Panc1 (cell line): ENCODE measurements at regions not wholly inside any gene's neighbourhood (a gene's known extent, or its start where the extent isn't known, plus 50 kb on each side); places are given as distances from the start of the nearest gene placed in this dataset.

Experiments
- ATAC-seq: fragments of 200-7000 bp; cut with Tn5 transposase; 2 replicates; pipeline ENCODE4 v1.9.1; 2020; ENCODE audit warnings: mild to moderate bottlenecking, moderate library complexity
- BruUV-seq: library from RNA; stranded (reverse); fragments of 400-500 nt; replicated peaks from 2 replicates; lab custom pipeline; 2021; lab: Mats Ljungman, UMichigan
- CTCF ChIA-PET: fragments of 300-600 bp; sonication (Branson Sonifier 250); formaldehyde crosslinking; loops from one replicate; lab custom pipeline; 2022; ENCODE audit warnings: antibody characterized with exemption; lab: Charles Lee
- POLR2A ChIA-PET: fragments of 300-600 bp; sonication (Branson Sonifier 250); formaldehyde crosslinking; loops from one replicate; lab custom pipeline; 2022; ENCODE audit warnings: antibody characterized with exemption; lab: Charles Lee
- DNase-seq: peaks from one replicate; pipeline ENCODE4 v3.0.0-alpha.2; 2010; ENCODE audit warnings: low read depth, low spot score
- H3K27ac ChIP-seq: 2 replicates; pipeline ENCODE4 v1.5.1; 2011; ENCODE audit warnings: mild to moderate bottlenecking, low read length, inconsistent platforms
- H3K27me3 ChIP-seq: fragments of 200-500 bp; sonication (Bioruptor generic); 2 replicates; pipeline ENCODE4 v1.6.0; 2014; ENCODE audit warnings: low read length, inconsistent platforms; ENCODE audit not compliant: control insufficient read depth, insufficient read depth
- H3K36me3 ChIP-seq: fragments of 200-500 bp; sonication (Bioruptor generic); 2 replicates; pipeline ENCODE4 v1.5.1; 2014; ENCODE audit warnings: inconsistent platforms, mild to moderate bottlenecking, low read length, moderate library complexity; ENCODE audit not compliant: control insufficient read depth, insufficient read depth
- H3K4me1 ChIP-seq: 2 replicates; pipeline ENCODE4 v1.5.1; 2011; ENCODE audit warnings: inconsistent platforms, mild to moderate bottlenecking, low read length, moderate library complexity; ENCODE audit not compliant: control insufficient read depth, insufficient read depth
- H3K4me3 ChIP-seq, 2 experiments: 2 replicates each; pipeline ENCODE4 v1.5.1; 2011 to 2012; ENCODE audit warnings: low read depth in 2 of 2, low read length in 2 of 2, mild to moderate bottlenecking in 2 of 2, inconsistent platforms in 1 of 2, moderate library complexity in 1 of 2
- H3K9me3 ChIP-seq: fragments of 200-500 bp; sonication (Bioruptor generic); 2 replicates; pipeline ENCODE4 v1.5.1; 2014; ENCODE audit warnings: low read depth, mild to moderate bottlenecking, inconsistent platforms, low read length, moderate library complexity; ENCODE audit not compliant: control insufficient read depth, insufficient read depth
- POLR2AphosphoS5 ChIP-seq: IDR thresholded peaks from 2 replicates; pipeline ENCODE4 v1.6.1; 2012; ENCODE audit warnings: mild to moderate bottlenecking, low read depth, low read length, moderate library complexity
- SIN3A ChIP-seq: IDR thresholded peaks from 2 replicates; pipeline ENCODE4 v1.6.1; 2012; ENCODE audit warnings: low read depth, mild to moderate bottlenecking, low read length, moderate library complexity, borderline replicate concordance; ENCODE audit not compliant: insufficient read depth
- TCF7L2 ChIP-seq: IDR thresholded peaks from 2 replicates; pipeline ENCODE4 v1.6.1; 2011; ENCODE audit warnings: mild to moderate bottlenecking, low read depth, low read length, inconsistent platforms
- in situ Hi-C: cut with HindIII; loops from 2 replicates; pipeline ENCODE4 v1.10.0; 2016; ENCODE audit warnings: low sequenced_read_pairs, low pct_unique_long_range_greater_than_20kb
- intact Hi-C: fragments of 100-400 bp; cut with micrococcal nuclease; formaldehyde crosslinking; loops from one replicate; pipeline ENCODE4 v1.10.0; 2022; ENCODE audit not compliant: unreplicated experiment
- TF ChIP-seq, protein P1 (sequence below), 2 experiments: IDR thresholded peaks; 2 replicates each; pipeline ENCODE4 v1.6.1; 2011 to 2012; ENCODE audit warnings: low read depth in 2 of 2, control low read depth in 1 of 2, low read length in 1 of 2, mild to moderate bottlenecking in 1 of 2, moderate library complexity in 1 of 2; ENCODE audit not compliant: insufficient read depth in 1 of 2
- TF ChIP-seq, protein P2 (sequence below): fragments of 450-650 bp; IDR thresholded peaks from 2 replicates; pipeline ENCODE4 v1.5.1; 2017; ENCODE audit warnings: mild to moderate bottlenecking

DNA sequence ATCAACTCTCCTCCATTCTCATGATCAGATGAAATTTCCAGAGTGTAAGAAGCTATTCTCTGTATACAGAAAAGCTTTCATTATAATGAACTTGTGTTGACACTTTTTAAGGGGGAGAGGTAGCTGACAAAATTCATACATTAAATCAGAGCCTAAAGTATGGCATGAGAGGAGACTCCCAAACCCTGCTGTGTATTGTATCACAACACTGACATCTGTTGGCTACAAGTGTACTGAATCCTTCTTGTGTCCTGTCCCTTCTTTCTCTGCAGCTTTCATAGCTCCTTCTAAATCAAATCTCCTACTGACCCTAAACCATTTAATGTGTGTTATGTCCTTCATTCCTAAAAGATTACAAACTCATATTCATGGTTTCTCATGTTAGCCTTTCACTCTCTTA lies 70.9 kb downstream of the GCC1 start:
- Histone ChIP-seq H3K27me3 (peaks cover 15% of the 10 kb centered on the region), H3K9me3 (no peaks in the 10 kb centered on the region), H3K27ac (no peak overlapping the region), H3K4me3 (no peak overlapping the region), H3K4me1 (no peaks in the 10 kb centered on the region), H3K36me3 (no peaks in the 10 kb centered on the region)
- BruUV-seq = no TSS peak
- ATAC-seq (peak; percentile 92), DNase-seq (peak; percentile 41)
- in situ Hi-C loops (no loop called here), intact Hi-C loops (loop anchor here (5.0 to 10.0 kb wide), 3 partner anchors 170 to 712 kb away; partner anchors contain the start of gene GRM8)
- TF ChIP-seq, protein P1, sequence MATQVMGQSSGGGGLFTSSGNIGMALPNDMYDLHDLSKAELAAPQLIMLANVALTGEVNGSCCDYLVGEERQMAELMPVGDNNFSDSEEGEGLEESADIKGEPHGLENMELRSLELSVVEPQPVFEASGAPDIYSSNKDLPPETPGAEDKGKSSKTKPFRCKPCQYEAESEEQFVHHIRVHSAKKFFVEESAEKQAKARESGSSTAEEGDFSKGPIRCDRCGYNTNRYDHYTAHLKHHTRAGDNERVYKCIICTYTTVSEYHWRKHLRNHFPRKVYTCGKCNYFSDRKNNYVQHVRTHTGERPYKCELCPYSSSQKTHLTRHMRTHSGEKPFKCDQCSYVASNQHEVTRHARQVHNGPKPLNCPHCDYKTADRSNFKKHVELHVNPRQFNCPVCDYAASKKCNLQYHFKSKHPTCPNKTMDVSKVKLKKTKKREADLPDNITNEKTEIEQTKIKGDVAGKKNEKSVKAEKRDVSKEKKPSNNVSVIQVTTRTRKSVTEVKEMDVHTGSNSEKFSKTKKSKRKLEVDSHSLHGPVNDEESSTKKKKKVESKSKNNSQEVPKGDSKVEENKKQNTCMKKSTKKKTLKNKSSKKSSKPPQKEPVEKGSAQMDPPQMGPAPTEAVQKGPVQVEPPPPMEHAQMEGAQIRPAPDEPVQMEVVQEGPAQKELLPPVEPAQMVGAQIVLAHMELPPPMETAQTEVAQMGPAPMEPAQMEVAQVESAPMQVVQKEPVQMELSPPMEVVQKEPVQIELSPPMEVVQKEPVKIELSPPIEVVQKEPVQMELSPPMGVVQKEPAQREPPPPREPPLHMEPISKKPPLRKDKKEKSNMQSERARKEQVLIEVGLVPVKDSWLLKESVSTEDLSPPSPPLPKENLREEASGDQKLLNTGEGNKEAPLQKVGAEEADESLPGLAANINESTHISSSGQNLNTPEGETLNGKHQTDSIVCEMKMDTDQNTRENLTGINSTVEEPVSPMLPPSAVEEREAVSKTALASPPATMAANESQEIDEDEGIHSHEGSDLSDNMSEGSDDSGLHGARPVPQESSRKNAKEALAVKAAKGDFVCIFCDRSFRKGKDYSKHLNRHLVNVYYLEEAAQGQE (IDR thresholded peaks at IDR 0.05; ENCODE audit: insufficient read depth in 1 of 2, low read depth in 2 of 2, low read length in 1 of 2) = no peak
- TF ChIP-seq, protein P2, sequence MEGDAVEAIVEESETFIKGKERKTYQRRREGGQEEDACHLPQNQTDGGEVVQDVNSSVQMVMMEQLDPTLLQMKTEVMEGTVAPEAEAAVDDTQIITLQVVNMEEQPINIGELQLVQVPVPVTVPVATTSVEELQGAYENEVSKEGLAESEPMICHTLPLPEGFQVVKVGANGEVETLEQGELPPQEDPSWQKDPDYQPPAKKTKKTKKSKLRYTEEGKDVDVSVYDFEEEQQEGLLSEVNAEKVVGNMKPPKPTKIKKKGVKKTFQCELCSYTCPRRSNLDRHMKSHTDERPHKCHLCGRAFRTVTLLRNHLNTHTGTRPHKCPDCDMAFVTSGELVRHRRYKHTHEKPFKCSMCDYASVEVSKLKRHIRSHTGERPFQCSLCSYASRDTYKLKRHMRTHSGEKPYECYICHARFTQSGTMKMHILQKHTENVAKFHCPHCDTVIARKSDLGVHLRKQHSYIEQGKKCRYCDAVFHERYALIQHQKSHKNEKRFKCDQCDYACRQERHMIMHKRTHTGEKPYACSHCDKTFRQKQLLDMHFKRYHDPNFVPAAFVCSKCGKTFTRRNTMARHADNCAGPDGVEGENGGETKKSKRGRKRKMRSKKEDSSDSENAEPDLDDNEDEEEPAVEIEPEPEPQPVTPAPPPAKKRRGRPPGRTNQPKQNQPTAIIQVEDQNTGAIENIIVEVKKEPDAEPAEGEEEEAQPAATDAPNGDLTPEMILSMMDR = peak; percentile 54; the same call in 1 of the 2 replicates
- POLR2A ChIA-PET = no interaction called here
- CTCF ChIA-PET = interaction anchor here (0.9 kb wide), 2 partner anchors 10 to 167 kb away, joined by 3 to 4 read pairs; no protein-coding TSS in a partner anchor

DNA sequence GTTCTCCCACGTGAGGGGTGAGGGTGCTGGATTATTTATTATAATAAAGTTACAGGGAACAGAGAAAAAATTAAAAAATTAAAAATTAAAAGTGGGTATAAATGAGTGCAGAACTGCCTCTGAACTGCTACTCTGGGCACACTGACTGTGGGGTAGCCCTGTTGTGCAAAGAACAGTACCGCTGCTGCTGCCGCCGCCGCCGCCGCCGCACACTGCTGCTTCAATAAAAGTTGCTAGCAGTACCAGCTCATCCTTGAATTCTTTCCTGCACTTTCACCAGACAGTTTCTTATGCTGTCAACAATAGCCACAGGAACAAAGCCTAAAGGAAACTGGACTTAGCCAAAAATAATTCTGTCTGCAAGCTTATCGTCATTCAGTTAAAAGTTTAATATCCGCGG lies 72.1 kb downstream of the GCC1 start:
- Histone ChIP-seq H3K27ac (no peak overlapping the region), H3K4me3 (no peak overlapping the region), H3K36me3 (no peaks in the 10 kb centered on the region), H3K4me1 (no peaks in the 10 kb centered on the region), H3K9me3 (no peaks in the 10 kb centered on the region), H3K27me3 (peaks cover 19% of the 10 kb centered on the region)
- BruUV-seq = no TSS peak
- no peak for TF ChIP-seq POLR2AphosphoS5
- TF ChIP-seq, protein P2 = no peak
- TF ChIP-seq TCF7L2 = no peak
- CTCF ChIA-PET = no interaction called here
- POLR2A ChIA-PET = no interaction called here
- intact Hi-C loops (loop anchor here (5.0 to 10.0 kb wide), 3 partner anchors 169 to 711 kb away; partner anchors contain the start of gene GRM8), in situ Hi-C loops (no loop called here)
- ATAC-seq = no peak
- DNase-seq = no peak

DNA sequence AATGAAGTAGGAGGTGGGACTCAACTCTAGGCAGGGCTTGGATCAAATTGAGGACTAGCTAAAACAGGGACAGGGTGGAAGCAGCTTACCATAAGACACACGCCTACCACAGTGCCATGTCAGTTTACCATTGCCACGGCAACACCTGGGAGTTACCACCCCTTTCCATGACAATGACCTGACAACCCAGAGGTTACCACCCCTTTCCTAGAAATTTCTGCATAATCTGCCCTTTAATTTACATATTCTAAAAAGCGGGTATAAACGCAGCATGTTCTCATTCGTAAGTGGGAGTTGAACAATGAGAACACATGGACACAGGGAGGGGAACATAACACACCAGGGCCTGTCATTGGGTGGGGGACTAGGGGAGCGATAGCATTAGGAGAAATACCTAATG lies 72.7 kb downstream of the GCC1 start:
- no peak for ATAC-seq
- no peak for DNase-seq
- TF ChIP-seq, protein P1 (IDR thresholded peaks at IDR 0.05; ENCODE audit: insufficient read depth in 1 of 2, low read depth in 2 of 2, low read length in 1 of 2) = no peak
- TF ChIP-seq SIN3A (no peak), POLR2AphosphoS5 (no peak), TCF7L2 (no peak)
- TF ChIP-seq, protein P2 = no peak
- ChIA-PET CTCF (no interaction called here), POLR2A (no interaction called here)
- Histone ChIP-seq H3K27ac (no peak overlapping the region), H3K4me1 (no peaks in the 10 kb centered on the region), H3K27me3 (peaks cover 15% of the 10 kb centered on the region), H3K9me3 (no peaks in the 10 kb centered on the region), H3K4me3 (no peak overlapping the region), H3K36me3 (no peaks in the 10 kb centered on the region)
- in situ Hi-C loops (no loop called here), intact Hi-C loops (loop anchor here (5.0 to 10.0 kb wide), 3 partner anchors 168 to 710 kb away; partner anchors contain the start of gene GRM8)
- BruUV-seq = no TSS peak
